HG03103 (cell line): ENCODE measurements at regions not wholly inside any gene's neighbourhood (a gene's known extent, or its start where the extent isn't known, plus 50 kb on each side); places are given as distances from the start of the nearest gene placed in this dataset.
A peak's percentile ranks its signal among the peaks of the same experiment; 100 is the strongest.

Source experiments
- ATAC-seq: cut with Tn5 transposase; IDR thresholded peaks from one replicate; pipeline ENCODE4 v1.9.1; 2021; ENCODE audit warnings: low read depth; ENCODE audit not compliant: unreplicated experiment

GRCh38 chr4:26094076-26094475 is 180.1 kb downstream of the SMIM20 start:
- ATAC-seq, result no peak

- ATAC-seq, result no peak
Observed at GRCh38 chr4:26094911-26095310, 180.9 kb downstream of the SMIM20 start.

GRCh38 chr4:26099967-26100366 is 185.9 kb downstream of the SMIM20 start:
- ATAC-seq, result no peak

GRCh38 chr4:26101011-26101410 is 187.0 kb downstream of the SMIM20 start:
- ATAC-seq, result no peak

GRCh38 chr4:26104056-26104685 is 190.2 kb downstream of the SMIM20 start:
- ATAC-seq, result no peak

- ATAC-seq, result no peak
Observed at GRCh38 chr4:26105337-26105736, 191.3 kb downstream of the SMIM20 start.

- ATAC-seq, result no peak
Observed at GRCh38 chr4:26105815-26106699, 192.0 kb downstream of the SMIM20 start.

GRCh38 chr4:26106776-26107175 is 192.8 kb downstream of the SMIM20 start:
- ATAC-seq, result no peak

- ATAC-seq, result no peak
Observed at GRCh38 chr4:26108054-26108453, 194.0 kb downstream of the SMIM20 start.

- ATAC-seq, result no peak
Observed at GRCh38 chr4:26110493-26110892, 196.5 kb downstream of the SMIM20 start.

- no peak for ATAC-seq
Observed at GRCh38 chr4:26113339-26113940, 199.4 kb downstream of the SMIM20 start.

- no peak for ATAC-seq
Observed at GRCh38 chr4:26116057-26116456, 202.0 kb downstream of the SMIM20 start.

- no peak for ATAC-seq
Observed at GRCh38 chr4:26120098-26120825, 200.6 kb upstream of the RBPJ start.

GRCh38 chr4:26122690-26123089 is 198.1 kb upstream of the RBPJ start:
- no peak for ATAC-seq

- ATAC-seq, result no peak
Observed at GRCh38 chr4:26124753-26125321, 196.0 kb upstream of the RBPJ start.

- ATAC-seq, result peak; percentile 33
Observed at GRCh38 chr4:26126143-26126718, 194.6 kb upstream of the RBPJ start.

- no peak for ATAC-seq
Observed at GRCh38 chr4:26126994-26127393, 193.8 kb upstream of the RBPJ start.

- ATAC-seq, result no peak
Observed at GRCh38 chr4:26127851-26128337, 192.9 kb upstream of the RBPJ start.

GRCh38 chr4:26130173-26130572 is 190.6 kb upstream of the RBPJ start:
- peak; percentile 61 for ATAC-seq

- ATAC-seq, result no peak
Observed at GRCh38 chr4:26130841-26131432, 189.9 kb upstream of the RBPJ start.
